Endothelial cell of umbilical vein (primary cell): ENCODE measurements at regions not wholly inside any gene's neighbourhood (a gene's known extent, or its start where the extent isn't known, plus 50 kb on each side); places are given as distances from the start of the nearest gene placed in this dataset.

Source experiments
- BruUV-seq: library from RNA; stranded (reverse); fragments of 400-500 nt; replicated peaks from 2 replicates; lab custom pipeline; 2021; lab: Mats Ljungman, UMichigan
- CTCF ChIA-PET: fragments of 300-600, 350-600 bp; sonication (Branson Sonifier 250); formaldehyde crosslinking; loops from one replicate; lab custom pipeline; 2021; ENCODE audit warnings: antibody characterized with exemption, inconsistent platforms; lab: Charles Lee
- POLR2A ChIA-PET: fragments of 300-600, 350-600 bp; sonication (Branson Sonifier 250); formaldehyde crosslinking; loops from one replicate; lab custom pipeline; 2021; ENCODE audit warnings: antibody characterized with exemption, inconsistent platforms; lab: Charles Lee
- DNase-seq: peaks from one replicate; pipeline ENCODE4 v3.0.0-alpha.2; 2011; ENCODE audit warnings: low read depth, low spot score
- FAIRE-seq: peaks from 2 replicates; lab custom pipeline; 2011; peaks lifted over from hg19 to GRCh38; lab: Jason Lieb, UNC
- H2AFZ ChIP-seq: 2 replicates; pipeline ENCODE4 v1.6.0; 2012; ENCODE audit warnings: low read depth, low read length, control low read depth, inconsistent platforms
- H3K27ac ChIP-seq: 2 replicates; pipeline ENCODE4 v1.5.1; 2011; ENCODE audit warnings: low read depth, mild to moderate bottlenecking, control low read depth, low read length, moderate library complexity; ENCODE audit not compliant: insufficient read depth
- H3K27me3 ChIP-seq, 2 experiments: 2 replicates each; pipeline versions ENCODE4 v1.6.0 to v1.6.1; 2011; ENCODE audit warnings: low read length in 2 of 2, mixed read lengths in 1 of 2; ENCODE audit not compliant: control insufficient read depth in 2 of 2, insufficient read depth in 2 of 2
- H3K36me3 ChIP-seq, 2 experiments: 2 replicates in 1 of 2; 3 replicates in 1 of 2; pipeline ENCODE4 v1.5.1; 2011; ENCODE audit warnings: low read length in 2 of 2, mild to moderate bottlenecking in 1 of 2, moderate library complexity in 1 of 2; ENCODE audit not compliant: control insufficient read depth in 2 of 2, insufficient read depth in 2 of 2; ENCODE audit errors: extremely low read depth in 1 of 2
- H3K4me1 ChIP-seq: 3 replicates; pipeline ENCODE4 v1.5.1; 2011; ENCODE audit warnings: mild to moderate bottlenecking, low read length; ENCODE audit not compliant: control insufficient read depth, insufficient read depth; ENCODE audit errors: extremely low read depth
- H3K4me2 ChIP-seq: 2 replicates; pipeline ENCODE4 v1.6.1; 2011; ENCODE audit warnings: low read length, control low read depth, mixed read lengths; ENCODE audit not compliant: insufficient read depth
- H3K4me3 ChIP-seq, 3 experiments: fragments of 200-600 bp in 1 of 3; sonication (generic), shearing (Covaris generic) in 1 of 3; replicated peaks in 1 of 3; 2 replicates each; pipeline ENCODE4 v1.5.1; 2011 to 2016; ENCODE audit warnings: control low read depth in 3 of 3, low read length in 3 of 3, mild to moderate bottlenecking in 2 of 3, inconsistent platforms in 1 of 3, low read depth in 1 of 3, moderate library complexity in 1 of 3; ENCODE audit not compliant: insufficient read depth in 1 of 3
- H3K79me2 ChIP-seq: 2 replicates; pipeline ENCODE4 v1.6.0; 2012; ENCODE audit warnings: low read length, inconsistent platforms; ENCODE audit not compliant: control insufficient read depth, insufficient read depth
- H3K9ac ChIP-seq: replicated peaks from 2 replicates; pipeline ENCODE3; 2011; ENCODE audit warnings: low read length, control low read depth; ENCODE audit not compliant: insufficient read depth; ENCODE audit errors: extremely low read depth
- H3K9me1 ChIP-seq: replicated peaks from 3 replicates; pipeline ENCODE4 v1.6.0; 2011; ENCODE audit warnings: mild to moderate bottlenecking, low read length; ENCODE audit not compliant: control insufficient read depth, insufficient read depth; ENCODE audit errors: extremely low read depth
- H3K9me3 ChIP-seq: replicated peaks from 2 replicates; pipeline ENCODE4 v1.5.1; 2012; ENCODE audit warnings: low read length, inconsistent platforms; ENCODE audit not compliant: control insufficient read depth, insufficient read depth
- H4K20me1 ChIP-seq: replicated peaks from 2 replicates; pipeline ENCODE3; 2011; ENCODE audit warnings: mild to moderate bottlenecking, low read length; ENCODE audit not compliant: control insufficient read depth, insufficient read depth; ENCODE audit errors: extremely low read depth
- EZH2 ChIP-seq: IDR thresholded peaks from 2 replicates; pipeline ENCODE4 v1.6.1; 2012; ENCODE audit warnings: borderline replicate concordance, low read depth, mild to moderate bottlenecking, moderate library complexity, low read length, inconsistent platforms; ENCODE audit not compliant: severe bottlenecking
- FOS ChIP-seq: IDR thresholded peaks from 2 replicates; pipeline ENCODE4 v1.6.1; 2011; ENCODE audit warnings: mild to moderate bottlenecking, low read length, moderate library complexity, borderline replicate concordance; ENCODE audit not compliant: insufficient read depth
- GATA2 ChIP-seq: IDR thresholded peaks from 2 replicates; pipeline ENCODE4 v1.7.0; 2011; ENCODE audit warnings: low read depth, mild to moderate bottlenecking, moderate library complexity, mixed read lengths, low read length; ENCODE audit not compliant: insufficient read length, insufficient read depth
- JUN ChIP-seq: IDR thresholded peaks from 2 replicates; pipeline ENCODE4 v1.6.1; 2011; ENCODE audit warnings: borderline replicate concordance, low read depth; ENCODE audit not compliant: insufficient read length, insufficient read depth
- MAX ChIP-seq: IDR thresholded peaks from 2 replicates; pipeline ENCODE4 v1.6.1; 2011; ENCODE audit not compliant: insufficient read depth, insufficient read length
- MYC ChIP-seq: IDR thresholded peaks from one replicate; pipeline ENCODE4 v1.6.1; 2011; ENCODE audit warnings: mild to moderate bottlenecking, low read depth, low read length
- POLR2A ChIP-seq: IDR thresholded peaks from 2 replicates; pipeline ENCODE4 v1.6.1; 2012; ENCODE audit warnings: low read depth, mild to moderate bottlenecking, control low read depth, low read length
- POLR2AphosphoS5 ChIP-seq: IDR thresholded peaks from 2 replicates; pipeline ENCODE4 v1.6.1; 2012; ENCODE audit warnings: low read depth, mild to moderate bottlenecking, control low read depth, low read length, moderate library complexity; ENCODE audit not compliant: insufficient read depth
- dilution Hi-C: fragments of 300-500 bp; cut with MboI; formaldehyde crosslinking; loops from one replicate; pipeline ENCODE4 v1.15.0; 2019; ENCODE audit warnings: low sequenced_read_pairs; ENCODE audit not compliant: extremely low pct_ligation_motif_present
- intact Hi-C: fragments of 100-400 bp; cut with micrococcal nuclease; formaldehyde crosslinking; loops from one replicate; pipeline ENCODE4 v1.10.0; 2022
- TF ChIP-seq, protein P1 (sequence below), 2 donors: IDR thresholded peaks; 1 replicate in 1 of 2; 2 replicates in 1 of 2; pipeline ENCODE4 v1.5.1; 2011; ENCODE audit warnings: low read length in 2 of 2, mild to moderate bottlenecking in 2 of 2, moderate library complexity in 2 of 2, control low read depth in 1 of 2, inconsistent platforms in 1 of 2, low read depth in 1 of 2; ENCODE audit not compliant: insufficient read depth in 1 of 2; ENCODE audit errors: extremely low read depth in 1 of 2

- Histone ChIP-seq H3K9ac (no peak overlapping the region), H3K4me3 (no peak overlapping the region), H4K20me1 (no peaks in the 10 kb centered on the region), H3K4me1 (no peaks in the 10 kb centered on the region), H3K27ac (no peak overlapping the region), H3K9me3 (no peaks in the 10 kb centered on the region), H3K9me1 (no peaks in the 10 kb centered on the region), H3K27me3 (no peaks in the 10 kb centered on the region), H3K79me2 (no peaks in the 10 kb centered on the region), H2AFZ (no peak overlapping the region), H3K36me3 (no peaks in the 10 kb centered on the region), H3K4me2 (no peak overlapping the region)
- DNase-seq (no peak), FAIRE-seq (no peak)
- TF ChIP-seq, protein P1, sequence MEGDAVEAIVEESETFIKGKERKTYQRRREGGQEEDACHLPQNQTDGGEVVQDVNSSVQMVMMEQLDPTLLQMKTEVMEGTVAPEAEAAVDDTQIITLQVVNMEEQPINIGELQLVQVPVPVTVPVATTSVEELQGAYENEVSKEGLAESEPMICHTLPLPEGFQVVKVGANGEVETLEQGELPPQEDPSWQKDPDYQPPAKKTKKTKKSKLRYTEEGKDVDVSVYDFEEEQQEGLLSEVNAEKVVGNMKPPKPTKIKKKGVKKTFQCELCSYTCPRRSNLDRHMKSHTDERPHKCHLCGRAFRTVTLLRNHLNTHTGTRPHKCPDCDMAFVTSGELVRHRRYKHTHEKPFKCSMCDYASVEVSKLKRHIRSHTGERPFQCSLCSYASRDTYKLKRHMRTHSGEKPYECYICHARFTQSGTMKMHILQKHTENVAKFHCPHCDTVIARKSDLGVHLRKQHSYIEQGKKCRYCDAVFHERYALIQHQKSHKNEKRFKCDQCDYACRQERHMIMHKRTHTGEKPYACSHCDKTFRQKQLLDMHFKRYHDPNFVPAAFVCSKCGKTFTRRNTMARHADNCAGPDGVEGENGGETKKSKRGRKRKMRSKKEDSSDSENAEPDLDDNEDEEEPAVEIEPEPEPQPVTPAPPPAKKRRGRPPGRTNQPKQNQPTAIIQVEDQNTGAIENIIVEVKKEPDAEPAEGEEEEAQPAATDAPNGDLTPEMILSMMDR (IDR thresholded peaks at IDR 0.05; ENCODE audit: extremely low read depth in 1 of 2, insufficient read depth in 1 of 2, low read depth in 1 of 2, low read length in 2 of 2) = no peak
- TF ChIP-seq EZH2 = no peak
- TF ChIP-seq JUN = no peak
- no peak for TF ChIP-seq MAX
- TF ChIP-seq MYC = no peak
- TF ChIP-seq POLR2A = no peak
- no peak for TF ChIP-seq FOS
- TF ChIP-seq POLR2AphosphoS5 = no peak
- TF ChIP-seq GATA2 = no peak
- ChIA-PET POLR2A (no interaction called here), CTCF (no interaction called here)
- no TSS peak for BruUV-seq
- intact Hi-C loops (no loop called here), dilution Hi-C loops (no loop called here)
Measured at GRCh38 chr5:144886668-144887067, 716.0 kb downstream of the KCTD16 start.
